Osteocyte (in vitro differentiated cells): ENCODE measurements at regions not wholly inside any gene's neighbourhood (a gene's known extent, or its start where the extent isn't known, plus 50 kb on each side); places are given as distances from the start of the nearest gene placed in this dataset.

ENCODE experiments used
- DNase-seq: peaks from one replicate; pipeline ENCODE4 v3.0.0; 2021; ENCODE audit warnings: mixed read lengths; ENCODE audit not compliant: unreplicated experiment; ENCODE audit errors: extremely low spot score
- H3K27ac Mint-ChIP-seq: one replicate; pipeline ENCODE4 v1.8.0; 2021; ENCODE audit warnings: mild to moderate bottlenecking, mixed read lengths; ENCODE audit not compliant: unreplicated experiment
- H3K27me3 Mint-ChIP-seq: one replicate; pipeline ENCODE4 v1.8.0; 2021; ENCODE audit warnings: mixed read lengths; ENCODE audit not compliant: unreplicated experiment
- H3K36me3 Mint-ChIP-seq: one replicate; pipeline ENCODE4 v1.8.0; 2021; ENCODE audit warnings: mixed read lengths; ENCODE audit not compliant: unreplicated experiment
- H3K4me1 Mint-ChIP-seq: one replicate; pipeline ENCODE4 v1.8.0; 2021; ENCODE audit warnings: mixed read lengths; ENCODE audit not compliant: unreplicated experiment
- H3K4me3 Mint-ChIP-seq: one replicate; pipeline ENCODE4 v1.8.0; 2021; ENCODE audit warnings: mild to moderate bottlenecking, moderate library complexity, mixed read lengths; ENCODE audit not compliant: unreplicated experiment
- H3K9me3 Mint-ChIP-seq: one replicate; pipeline ENCODE4 v1.8.0; 2021; ENCODE audit warnings: mixed read lengths; ENCODE audit not compliant: unreplicated experiment
- TF ChIP-seq, protein P1 (sequence below): fragments of 200-600 bp; sonication (generic); IDR thresholded peaks from 2 replicates; pipeline ENCODE4 v1.5.0; 2021; ENCODE audit warnings: antibody characterized with exemption, mild to moderate bottlenecking, moderate library complexity

DNA sequence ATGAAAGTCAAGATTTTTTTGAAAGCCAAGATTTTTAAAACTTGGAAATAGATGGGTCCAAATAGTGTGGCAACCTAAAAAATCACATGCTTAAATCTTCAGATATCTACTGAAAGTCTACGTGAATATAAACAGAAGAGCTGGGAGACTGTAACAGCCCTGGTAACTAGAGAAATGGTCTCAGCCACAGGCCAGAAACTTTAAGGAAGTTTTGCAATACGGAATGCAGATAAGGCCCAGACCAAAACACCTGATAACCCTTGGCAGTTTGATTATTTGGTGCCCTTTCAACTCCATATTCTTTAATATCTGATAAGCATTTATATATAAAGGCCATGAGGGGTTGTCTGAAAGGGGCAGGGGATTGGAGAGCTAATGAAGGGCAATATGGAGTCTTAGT, 537.3 kb upstream of the TGFBR2 start:
- Mint-ChIP-seq H3K36me3 (no peaks in the 10 kb centered on the region), H3K27me3 (no peaks in the 10 kb centered on the region), H3K4me3 (no peak overlapping the region), H3K9me3 (peaks cover 9% of the 10 kb centered on the region), H3K27ac (no peak overlapping the region), H3K4me1 (peaks cover 5% of the 10 kb centered on the region)
- TF ChIP-seq, protein P1, sequence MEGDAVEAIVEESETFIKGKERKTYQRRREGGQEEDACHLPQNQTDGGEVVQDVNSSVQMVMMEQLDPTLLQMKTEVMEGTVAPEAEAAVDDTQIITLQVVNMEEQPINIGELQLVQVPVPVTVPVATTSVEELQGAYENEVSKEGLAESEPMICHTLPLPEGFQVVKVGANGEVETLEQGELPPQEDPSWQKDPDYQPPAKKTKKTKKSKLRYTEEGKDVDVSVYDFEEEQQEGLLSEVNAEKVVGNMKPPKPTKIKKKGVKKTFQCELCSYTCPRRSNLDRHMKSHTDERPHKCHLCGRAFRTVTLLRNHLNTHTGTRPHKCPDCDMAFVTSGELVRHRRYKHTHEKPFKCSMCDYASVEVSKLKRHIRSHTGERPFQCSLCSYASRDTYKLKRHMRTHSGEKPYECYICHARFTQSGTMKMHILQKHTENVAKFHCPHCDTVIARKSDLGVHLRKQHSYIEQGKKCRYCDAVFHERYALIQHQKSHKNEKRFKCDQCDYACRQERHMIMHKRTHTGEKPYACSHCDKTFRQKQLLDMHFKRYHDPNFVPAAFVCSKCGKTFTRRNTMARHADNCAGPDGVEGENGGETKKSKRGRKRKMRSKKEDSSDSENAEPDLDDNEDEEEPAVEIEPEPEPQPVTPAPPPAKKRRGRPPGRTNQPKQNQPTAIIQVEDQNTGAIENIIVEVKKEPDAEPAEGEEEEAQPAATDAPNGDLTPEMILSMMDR, result no peak
- no peak for DNase-seq

DNA sequence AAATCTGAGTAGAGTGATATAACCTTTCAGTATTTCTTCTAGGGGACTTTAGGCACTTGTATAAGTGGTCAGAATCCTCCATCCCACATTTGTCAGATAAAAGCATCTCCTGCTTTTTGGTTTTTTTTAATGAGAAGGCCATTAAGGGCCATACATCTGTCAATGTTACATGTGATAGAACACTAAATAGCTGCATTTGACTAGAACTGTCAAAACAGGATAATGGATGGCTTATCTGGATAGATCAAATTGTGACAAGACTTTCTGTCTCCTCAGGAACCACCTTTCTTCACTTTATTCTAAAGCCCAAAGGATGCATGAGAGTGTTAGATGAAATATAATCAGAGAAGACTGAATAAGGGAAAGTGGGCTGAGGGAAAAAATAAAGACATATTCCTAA, 533.4 kb upstream of the TGFBR2 start:
- Mint-ChIP-seq H3K9me3 (peaks cover 3% of the 10 kb centered on the region), H3K36me3 (no peaks in the 10 kb centered on the region), H3K4me1 (peaks cover 5% of the 10 kb centered on the region), H3K27me3 (no peaks in the 10 kb centered on the region), H3K27ac (no peak overlapping the region), H3K4me3 (no peak overlapping the region)
- DNase-seq, result no peak
- TF ChIP-seq, protein P1, result no peak

DNA sequence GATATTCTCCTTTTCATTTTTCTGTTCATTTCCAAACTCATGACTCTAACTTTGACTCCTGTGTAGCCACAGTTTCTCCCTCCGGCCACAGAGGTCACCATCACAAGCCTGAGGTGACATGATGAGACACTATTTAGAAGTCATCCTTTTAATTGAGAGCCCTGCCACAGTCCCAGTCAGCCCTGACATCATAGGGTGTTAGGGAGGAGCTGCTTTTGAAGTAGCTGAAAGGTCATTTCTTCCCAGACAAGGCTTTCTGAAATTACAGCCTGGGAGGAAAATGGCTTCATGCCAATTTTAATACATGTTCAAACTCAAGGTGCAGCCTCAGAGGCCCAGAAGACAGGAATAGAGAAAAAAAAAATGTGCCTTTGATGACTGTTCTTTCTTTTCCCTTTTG, 532.8 kb upstream of the TGFBR2 start:
- Mint-ChIP-seq H3K4me3 (no peak overlapping the region), H3K36me3 (no peaks in the 10 kb centered on the region), H3K4me1 (peaks cover 5% of the 10 kb centered on the region), H3K9me3 (peaks cover 3% of the 10 kb centered on the region), H3K27ac (no peak overlapping the region), H3K27me3 (no peaks in the 10 kb centered on the region)
- TF ChIP-seq, protein P1, result no peak
- no peak for DNase-seq

DNA sequence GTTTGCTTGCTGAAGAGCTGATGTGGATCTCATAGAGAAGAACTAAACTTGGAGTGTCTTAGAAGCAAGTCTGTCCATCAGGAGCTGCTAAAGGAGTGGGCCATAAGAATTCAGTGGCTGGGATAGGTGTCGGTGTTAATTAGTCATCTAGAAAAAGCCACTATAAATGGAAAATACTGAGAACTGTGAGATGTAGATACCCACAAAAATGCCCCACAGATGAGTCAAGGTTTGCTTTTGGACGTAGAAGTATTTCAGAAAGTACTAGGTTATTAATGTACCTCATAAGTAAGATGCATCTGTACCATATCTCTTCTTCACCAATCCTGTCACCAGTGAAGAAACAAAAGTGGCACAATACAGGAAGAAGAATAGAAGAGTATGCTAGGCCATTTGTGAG, 530.9 kb upstream of the TGFBR2 start:
- Mint-ChIP-seq H3K27ac (no peak overlapping the region), H3K9me3 (peaks cover 3% of the 10 kb centered on the region), H3K27me3 (no peaks in the 10 kb centered on the region), H3K36me3 (no peaks in the 10 kb centered on the region), H3K4me3 (no peak overlapping the region), H3K4me1 (peaks cover 5% of the 10 kb centered on the region)
- TF ChIP-seq, protein P1, result no peak
- DNase-seq, result no peak

DNA sequence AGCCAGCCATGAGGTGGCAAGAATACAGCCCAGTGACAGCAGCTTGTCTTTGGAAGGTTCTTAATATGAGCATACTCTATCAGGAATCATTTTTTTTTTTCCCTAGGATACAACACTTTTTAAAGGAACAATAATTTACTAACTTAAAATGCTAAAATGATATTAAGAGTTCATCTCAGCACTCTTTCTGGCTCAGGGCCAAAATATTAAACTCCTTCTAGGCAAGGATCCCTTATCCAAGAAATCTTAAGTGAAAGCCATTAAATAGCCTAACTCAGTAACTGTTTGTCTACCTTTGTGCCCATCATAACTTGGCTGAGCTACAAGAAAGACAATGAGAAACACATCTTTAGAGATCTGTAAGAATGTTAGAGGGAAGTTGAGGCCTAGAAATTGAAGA, 529.5 kb upstream of the TGFBR2 start:
- Mint-ChIP-seq H3K27ac (no peak overlapping the region), H3K36me3 (no peaks in the 10 kb centered on the region), H3K9me3 (peaks cover 3% of the 10 kb centered on the region), H3K4me1 (peaks cover 5% of the 10 kb centered on the region), H3K27me3 (no peaks in the 10 kb centered on the region), H3K4me3 (no peak overlapping the region)
- no peak for DNase-seq
- TF ChIP-seq, protein P1, result no peak
